ENCODE measurements at regions not wholly inside any gene's neighbourhood (a gene's known extent, or its start where the extent isn't known, plus 50 kb on each side); places are given as distances from the start of the nearest gene placed in this dataset.

DNA sequence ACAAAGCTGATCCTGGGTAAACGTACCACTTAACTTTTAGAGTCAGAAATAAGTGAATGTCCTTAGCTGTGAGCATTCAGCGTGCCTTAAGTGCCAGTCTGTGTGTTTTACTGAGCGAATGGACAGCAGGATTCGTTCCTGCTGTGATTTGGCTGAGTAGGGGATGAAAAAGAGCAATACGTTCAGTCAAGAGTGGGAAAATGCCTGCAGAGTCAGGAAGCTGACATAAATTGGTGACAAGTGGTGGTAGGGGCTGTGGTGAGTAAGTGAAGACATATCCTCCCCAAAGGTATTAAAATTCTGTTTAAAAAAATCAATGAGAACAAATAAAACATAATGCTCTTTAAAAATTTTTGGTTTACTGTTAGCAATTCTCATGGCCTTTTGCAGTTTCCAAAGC, 56.6 kb upstream of the TNIP3 start:
- H3K4me2 ChIP-seq: no peak overlapping the region
- no peaks in the 10 kb centered on the region for H3K9me3 ChIP-seq (ENCODE audit: low read depth)
- no peak for DNase-seq (ENCODE audit: low spot score)
- no peaks in the 10 kb centered on the region for H3K79me2 ChIP-seq
- no peaks in the 10 kb centered on the region for H3K27me3 ChIP-seq
- H4K20me1 ChIP-seq (ENCODE audit: insufficient read depth, poor library complexity, severe bottlenecking): no peaks in the 10 kb centered on the region
- TF ChIP-seq EZH2phosphoT487 (IDR thresholded peaks at IDR 0.05; ENCODE audit: low read depth, severe bottlenecking, unreplicated experiment) (no peak), EZH2 (IDR thresholded peaks at IDR 0.05; ENCODE audit: borderline replicate concordance) (no peak)
- WGBS (ENCODE audit: low lambda C conversion rate, missing lambda C conversion rate): 61% methylated on average over 5 of the region's 5 CpGs
- H2AFZ ChIP-seq: no peak overlapping the region
- H3K4me3 ChIP-seq: no peak overlapping the region
- no peaks in the 10 kb centered on the region for H3K36me3 ChIP-seq (replicated peaks; ENCODE audit: insufficient read depth, low read depth)
- peaks cover 15% of the 10 kb centered on the region for H3K4me1 ChIP-seq (ENCODE audit: insufficient read depth)
- H3K9me2 ChIP-seq (replicated peaks; ENCODE audit: insufficient read depth): no peaks in the 10 kb centered on the region
- no peak overlapping the region for H3K27ac ChIP-seq

DNA sequence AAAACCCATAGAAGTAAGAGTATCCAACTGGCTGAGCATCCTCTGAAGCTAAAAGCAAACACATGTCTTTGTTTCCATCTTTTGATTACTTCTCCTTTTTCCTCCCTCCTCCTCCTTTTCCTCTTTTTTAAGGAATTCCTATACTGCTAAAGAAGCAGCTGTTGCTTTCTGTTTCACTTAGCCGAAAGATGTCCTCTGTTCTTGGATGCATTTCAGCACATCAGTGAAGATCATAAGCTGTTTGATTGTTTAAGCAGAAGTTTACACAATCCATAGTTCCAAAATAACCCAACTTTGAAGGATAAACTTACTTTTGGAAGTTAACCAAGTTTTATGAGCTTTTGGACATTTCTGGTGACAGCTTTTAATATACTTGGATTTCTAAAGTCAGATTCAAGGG, 55.1 kb upstream of the TNIP3 start:
- Histone ChIP-seq H3K9me3 (ENCODE audit: low read depth) (no peaks in the 10 kb centered on the region), H3K4me3 (no peak overlapping the region), H3K36me3 (replicated peaks; ENCODE audit: insufficient read depth, low read depth) (no peaks in the 10 kb centered on the region), H3K9me2 (replicated peaks; ENCODE audit: insufficient read depth) (no peaks in the 10 kb centered on the region), H3K79me2 (no peaks in the 10 kb centered on the region), H3K4me2 (peak overlapping the region; percentile 47), H3K27ac (peak overlapping the region; percentile 26), H4K20me1 (ENCODE audit: insufficient read depth, poor library complexity, severe bottlenecking) (no peaks in the 10 kb centered on the region), H2AFZ (no peak overlapping the region), H3K4me1 (ENCODE audit: insufficient read depth) (peaks cover 15% of the 10 kb centered on the region), H3K27me3 (no peaks in the 10 kb centered on the region)
- no peak for DNase-seq (ENCODE audit: low spot score)
- WGBS (ENCODE audit: low lambda C conversion rate, missing lambda C conversion rate): 61% methylated on average over 1 of the region's 1 CpG
- no peak for TF ChIP-seq CTCF (IDR thresholded peaks at IDR 0.05; ENCODE audit: poor library complexity)
- TF ChIP-seq EZH2 (IDR thresholded peaks at IDR 0.05; ENCODE audit: borderline replicate concordance): no peak
- TF ChIP-seq EZH2phosphoT487 (IDR thresholded peaks at IDR 0.05; ENCODE audit: low read depth, severe bottlenecking, unreplicated experiment): no peak

DNA sequence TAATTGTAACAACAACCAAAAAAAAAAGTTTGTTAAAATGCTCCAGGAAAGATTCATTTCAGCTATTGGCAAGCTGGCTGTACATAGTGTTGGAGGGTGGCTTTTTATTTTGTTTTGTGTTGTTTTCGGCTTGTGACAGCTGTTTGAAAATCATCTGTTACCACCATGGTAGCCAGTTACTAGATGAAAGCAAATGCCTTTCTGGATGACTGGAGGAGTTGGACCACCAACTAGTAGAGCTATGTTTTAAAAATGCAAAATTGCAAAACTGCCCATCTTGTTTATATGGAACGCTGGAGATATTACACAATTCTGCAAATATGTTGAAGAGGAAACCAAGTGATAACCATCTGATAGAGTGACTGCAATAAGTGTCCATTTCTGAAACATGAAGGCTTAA, 53.2 kb upstream of the TNIP3 start:
- DNase-seq (ENCODE audit: low spot score): no peak
- Histone ChIP-seq H3K4me3 (no peak overlapping the region), H3K27ac (peak overlapping the region; percentile 32), H4K20me1 (ENCODE audit: insufficient read depth, poor library complexity, severe bottlenecking) (no peaks in the 10 kb centered on the region), H3K79me2 (no peaks in the 10 kb centered on the region), H3K4me2 (no peak overlapping the region), H3K27me3 (no peaks in the 10 kb centered on the region), H3K9me3 (ENCODE audit: low read depth) (no peaks in the 10 kb centered on the region), H3K4me1 (ENCODE audit: insufficient read depth) (peaks cover 15% of the 10 kb centered on the region), H3K9me2 (replicated peaks; ENCODE audit: insufficient read depth) (no peaks in the 10 kb centered on the region), H2AFZ (no peak overlapping the region), H3K36me3 (replicated peaks; ENCODE audit: insufficient read depth, low read depth) (no peaks in the 10 kb centered on the region)
- no peak for TF ChIP-seq EZH2 (IDR thresholded peaks at IDR 0.05; ENCODE audit: borderline replicate concordance)
- TF ChIP-seq EZH2phosphoT487 (IDR thresholded peaks at IDR 0.05; ENCODE audit: low read depth, severe bottlenecking, unreplicated experiment): no peak
- WGBS (ENCODE audit: low lambda C conversion rate, missing lambda C conversion rate): 48% methylated on average over 2 of the region's 2 CpGs

- DNase-seq (ENCODE audit: low spot score): no peak
- Histone ChIP-seq H3K9me3 (ENCODE audit: low read depth) (no peaks in the 10 kb centered on the region), H4K20me1 (ENCODE audit: insufficient read depth, poor library complexity, severe bottlenecking) (no peaks in the 10 kb centered on the region), H3K27ac (peak overlapping the region; percentile 32), H3K79me2 (no peaks in the 10 kb centered on the region), H3K4me2 (no peak overlapping the region), H3K36me3 (replicated peaks; ENCODE audit: insufficient read depth, low read depth) (no peaks in the 10 kb centered on the region), H3K4me1 (ENCODE audit: insufficient read depth) (peaks cover 15% of the 10 kb centered on the region), H3K4me3 (no peak overlapping the region), H3K27me3 (no peaks in the 10 kb centered on the region), H3K9me2 (replicated peaks; ENCODE audit: insufficient read depth) (no peaks in the 10 kb centered on the region), H2AFZ (no peak overlapping the region)
- TF ChIP-seq EZH2 (IDR thresholded peaks at IDR 0.05; ENCODE audit: borderline replicate concordance): no peak
- TF ChIP-seq CTCF (IDR thresholded peaks at IDR 0.05; ENCODE audit: poor library complexity): no peak
- no peak for TF ChIP-seq EZH2phosphoT487 (IDR thresholded peaks at IDR 0.05; ENCODE audit: low read depth, severe bottlenecking, unreplicated experiment)
- 72% methylated on average over 3 of the region's 3 CpGs for whole genome bisulfite sequencing (ENCODE audit: low lambda C conversion rate, missing lambda C conversion rate)
Measured at GRCh38 chr4:121216461-121216860, 52.3 kb upstream of the TNIP3 start.
